ENCODE measurements at regions not wholly inside any gene's neighbourhood (a gene's known extent, or its start where the extent isn't known, plus 50 kb on each side); places are given as distances from the start of the nearest gene placed in this dataset.

DNA sequence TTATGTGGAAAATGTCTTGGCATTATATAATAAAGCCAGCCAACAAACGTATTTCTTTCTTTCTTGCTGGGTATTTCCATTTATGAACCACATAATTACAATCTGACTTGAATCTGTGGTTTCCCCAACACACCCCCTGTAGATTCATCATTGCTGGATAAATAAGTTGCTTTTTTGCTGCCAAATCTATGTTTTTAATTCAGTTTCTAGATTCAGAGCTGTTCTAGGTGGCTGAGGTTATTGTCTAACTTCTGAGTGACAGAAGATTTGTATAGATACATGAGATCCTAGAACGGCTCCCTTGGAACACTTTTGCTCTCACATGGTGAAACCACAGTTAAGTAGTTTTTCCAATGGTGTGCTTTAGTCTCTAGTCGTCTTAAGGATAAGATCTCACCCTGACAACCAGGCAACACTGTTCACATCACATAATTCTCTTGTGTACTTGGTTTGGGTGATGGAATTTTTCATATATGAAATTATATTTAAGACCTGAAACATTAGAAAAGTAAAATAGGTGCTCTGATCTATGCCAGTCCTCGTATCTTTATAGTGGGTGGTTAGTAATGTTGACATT, 239.1 kb downstream of the KLF12 start:
- no peak for DNase-seq (ENCODE audit: low read depth)

DNA sequence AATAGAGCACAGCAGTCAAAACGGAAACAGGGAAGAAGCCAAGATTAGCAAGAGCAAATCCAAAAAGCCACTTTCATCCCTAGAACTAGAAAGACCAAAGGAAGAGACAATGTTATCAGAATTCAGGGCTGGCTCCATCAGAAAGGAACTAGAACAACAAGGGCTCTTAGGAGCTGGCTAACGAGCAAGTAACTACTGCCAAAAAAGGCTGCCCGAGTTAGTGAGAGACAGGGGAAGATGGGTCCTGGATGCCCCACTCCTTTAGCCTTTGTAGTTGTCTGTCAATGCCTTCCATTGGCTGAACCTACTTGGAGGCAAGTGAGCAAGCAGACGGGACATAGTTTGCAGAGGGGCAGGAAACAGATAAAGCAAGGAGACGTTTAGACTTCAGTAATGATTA, 240.4 kb downstream of the KLF12 start:
- no peak for DNase-seq (ENCODE audit: low read depth)

DNA sequence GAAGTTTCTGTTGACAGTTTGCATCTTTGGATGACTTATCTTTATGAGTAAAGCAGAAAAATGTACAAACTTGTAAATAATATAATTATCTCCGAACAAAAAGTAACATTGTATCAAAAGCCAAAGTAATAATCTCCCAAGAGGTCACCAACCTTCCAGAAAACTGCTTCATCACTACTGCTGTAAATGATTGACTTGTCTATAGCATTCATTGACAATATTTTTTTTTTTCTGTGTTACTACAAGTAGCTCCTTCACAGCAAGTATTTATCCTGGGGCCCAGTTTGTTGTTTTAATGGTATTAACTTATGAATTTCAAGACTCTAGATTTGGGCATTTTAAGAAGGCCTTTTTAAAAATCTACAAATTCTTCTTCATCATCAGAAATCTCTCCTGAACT, 242.4 kb downstream of the KLF12 start:
- no peak for DNase-seq (ENCODE audit: low read depth)

DNA sequence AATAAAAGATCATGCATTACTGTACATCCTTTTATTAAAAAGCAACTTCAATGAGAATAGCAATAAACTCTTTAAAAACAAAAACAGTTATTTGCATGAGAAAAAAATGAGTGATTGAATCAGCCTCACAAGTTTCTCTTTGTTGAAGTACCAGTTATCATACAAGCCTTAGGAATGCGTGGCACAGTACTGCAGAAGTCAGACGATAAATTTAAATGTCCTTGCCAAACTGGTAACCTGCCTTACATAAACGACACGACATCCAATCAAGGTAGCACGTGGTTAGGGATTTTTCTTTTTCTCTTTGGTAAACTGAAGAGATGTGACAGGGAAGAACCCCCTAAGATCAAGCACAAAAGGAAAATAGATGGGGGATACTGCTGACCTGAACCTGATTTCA, 251.0 kb downstream of the KLF12 start:
- DNase-seq (ENCODE audit: low read depth), result no peak

DNA sequence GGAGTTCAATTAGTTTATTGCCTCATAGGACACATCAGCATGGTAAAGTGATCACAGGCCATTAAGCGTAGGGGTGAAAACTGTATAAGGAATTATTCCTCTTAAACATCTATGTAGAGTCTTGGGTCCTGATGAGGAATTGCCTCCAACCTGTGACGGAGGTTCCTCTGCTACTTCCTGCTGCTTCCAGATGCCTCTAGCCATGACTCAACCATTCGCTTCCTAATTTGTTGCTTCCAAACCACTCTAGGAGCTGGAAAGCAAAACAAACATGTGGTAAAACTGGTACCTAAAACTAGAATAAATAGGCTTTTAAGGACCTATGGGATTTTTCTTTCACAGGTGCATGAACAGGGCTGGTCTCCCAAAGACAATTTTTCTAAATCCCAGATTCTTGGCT, 253.8 kb downstream of the KLF12 start:
- no peak for DNase-seq (ENCODE audit: low read depth)

DNA sequence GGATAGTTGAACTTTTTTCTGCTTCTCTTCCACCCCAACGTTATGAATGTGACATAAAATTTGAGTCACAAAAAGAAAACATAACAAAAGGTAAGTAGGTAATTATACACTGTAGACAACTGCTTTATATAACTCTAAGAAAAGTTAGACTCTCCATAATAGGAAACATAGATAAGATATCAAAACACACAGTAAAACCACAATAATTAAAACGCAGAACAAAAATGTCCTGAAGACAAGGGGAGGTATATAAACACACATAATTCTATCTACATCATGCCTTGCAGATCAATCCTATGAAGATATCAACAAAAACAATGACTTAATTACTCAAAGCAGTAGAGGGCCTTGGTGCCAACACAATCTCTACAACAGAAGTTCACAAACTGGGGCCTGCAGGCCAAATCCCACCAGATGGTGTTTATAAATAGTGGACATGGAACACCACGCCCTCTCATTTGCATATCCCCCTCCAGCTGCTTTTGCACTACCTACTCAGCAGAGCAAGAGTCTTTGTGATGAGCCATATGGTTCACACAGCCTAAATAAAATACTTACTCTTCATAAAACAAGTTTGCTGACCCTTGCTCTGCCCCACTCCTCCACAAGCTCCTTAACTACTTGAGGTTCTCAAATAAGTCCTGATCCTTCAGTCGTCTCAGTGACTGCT, 254.7 kb downstream of the KLF12 start:
- no peak for DNase-seq (ENCODE audit: low read depth)

DNA sequence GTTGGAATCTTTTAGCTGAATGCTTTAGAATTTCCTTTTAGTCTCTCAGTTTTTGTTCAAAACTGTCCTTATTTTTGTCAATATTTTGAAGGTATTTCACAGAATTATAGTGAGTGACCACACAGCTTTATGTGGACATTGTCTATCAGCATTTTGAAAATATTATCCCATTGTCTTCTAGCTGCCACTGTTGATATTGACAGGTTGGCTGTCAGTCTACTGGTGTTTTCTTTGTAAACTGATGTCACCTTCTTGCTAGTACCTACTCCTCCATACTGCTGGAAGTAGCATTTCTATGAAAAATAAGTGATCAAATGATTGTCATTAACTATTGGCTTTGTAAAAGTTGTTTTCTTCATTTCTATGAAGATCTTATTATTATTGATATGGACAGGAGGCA, 256.8 kb downstream of the KLF12 start:
- no peak for DNase-seq (ENCODE audit: low read depth)

DNA sequence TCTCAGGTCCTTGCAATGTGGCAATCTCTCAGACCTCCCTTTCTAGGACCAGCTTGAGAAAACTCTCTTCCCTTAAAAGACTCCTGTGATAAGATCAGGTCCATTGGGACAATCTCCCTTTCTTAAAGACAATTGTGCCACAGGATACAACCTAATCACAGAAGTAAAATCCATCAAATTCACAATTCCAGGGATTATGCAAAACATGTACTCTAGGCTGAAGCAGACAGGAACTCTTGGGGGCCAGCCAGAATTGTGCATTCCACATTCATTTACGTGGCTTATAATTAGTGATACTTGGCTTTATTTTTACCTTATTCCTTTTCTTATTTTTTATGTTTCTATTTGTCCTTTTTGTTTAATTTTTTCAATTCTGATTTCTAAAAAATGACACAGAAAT, 257.9 kb downstream of the KLF12 start:
- DNase-seq (ENCODE audit: low read depth), result no peak

DNA sequence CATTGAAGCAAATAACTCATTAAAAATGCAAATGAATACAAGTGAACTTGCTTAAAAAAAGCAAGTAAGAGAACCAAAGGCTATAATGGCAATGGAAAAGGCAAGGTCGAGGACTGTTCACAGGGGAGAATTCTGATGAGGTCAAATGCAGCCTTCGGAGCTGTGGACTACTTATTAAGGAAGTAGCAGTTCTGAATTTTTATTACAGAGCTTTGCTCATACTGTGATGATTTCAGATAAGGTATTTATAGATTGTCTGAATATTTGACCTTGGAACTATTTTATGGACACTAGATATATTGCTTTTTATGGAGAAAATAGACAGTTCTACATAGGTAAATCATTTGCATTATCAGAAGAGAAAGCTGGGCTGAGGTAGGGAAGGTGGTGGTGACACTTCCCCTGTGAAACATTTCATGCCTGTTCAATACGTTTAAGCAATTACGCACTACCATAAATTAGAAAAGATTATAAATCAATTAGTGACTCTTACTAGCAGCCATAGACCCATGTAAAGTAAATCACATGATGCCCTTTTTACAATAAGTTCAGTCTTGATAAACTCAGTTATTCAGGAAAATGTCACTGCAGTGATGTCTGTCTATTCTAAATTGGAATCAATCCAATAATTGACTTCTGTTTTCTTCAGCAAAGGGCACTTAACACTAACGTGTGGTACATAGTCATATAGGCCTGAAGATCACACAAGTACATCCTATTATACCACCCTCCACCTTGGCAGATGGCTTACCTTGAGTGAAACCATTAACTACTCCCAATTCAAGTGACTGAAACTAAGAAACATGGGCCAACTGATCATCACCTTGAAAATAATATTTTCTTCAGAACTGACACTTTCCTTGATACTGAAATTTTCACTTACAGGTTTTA, 260.0 kb downstream of the KLF12 start:
- DNase-seq (ENCODE audit: low read depth), result no peak

DNA sequence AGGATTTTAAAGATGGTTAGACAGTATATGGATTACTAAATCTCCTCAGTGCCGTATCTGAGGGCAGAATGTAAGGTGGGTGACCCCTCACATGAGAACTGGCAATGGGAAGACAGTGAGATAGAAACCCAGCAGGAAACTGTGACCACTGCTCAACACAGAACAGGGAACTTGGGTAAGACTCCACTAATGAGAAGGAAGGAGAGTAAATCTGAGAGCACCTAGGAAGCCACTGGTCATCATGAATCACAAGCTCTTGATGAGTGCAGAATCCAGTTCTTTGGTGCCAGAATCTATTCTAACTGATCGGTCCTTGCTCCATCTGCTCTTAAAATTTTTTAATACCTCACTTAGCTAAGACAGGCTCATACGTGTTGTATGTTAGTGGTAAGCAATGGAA, 261.8 kb downstream of the KLF12 start:
- DNase-seq (ENCODE audit: low read depth), result no peak

DNA sequence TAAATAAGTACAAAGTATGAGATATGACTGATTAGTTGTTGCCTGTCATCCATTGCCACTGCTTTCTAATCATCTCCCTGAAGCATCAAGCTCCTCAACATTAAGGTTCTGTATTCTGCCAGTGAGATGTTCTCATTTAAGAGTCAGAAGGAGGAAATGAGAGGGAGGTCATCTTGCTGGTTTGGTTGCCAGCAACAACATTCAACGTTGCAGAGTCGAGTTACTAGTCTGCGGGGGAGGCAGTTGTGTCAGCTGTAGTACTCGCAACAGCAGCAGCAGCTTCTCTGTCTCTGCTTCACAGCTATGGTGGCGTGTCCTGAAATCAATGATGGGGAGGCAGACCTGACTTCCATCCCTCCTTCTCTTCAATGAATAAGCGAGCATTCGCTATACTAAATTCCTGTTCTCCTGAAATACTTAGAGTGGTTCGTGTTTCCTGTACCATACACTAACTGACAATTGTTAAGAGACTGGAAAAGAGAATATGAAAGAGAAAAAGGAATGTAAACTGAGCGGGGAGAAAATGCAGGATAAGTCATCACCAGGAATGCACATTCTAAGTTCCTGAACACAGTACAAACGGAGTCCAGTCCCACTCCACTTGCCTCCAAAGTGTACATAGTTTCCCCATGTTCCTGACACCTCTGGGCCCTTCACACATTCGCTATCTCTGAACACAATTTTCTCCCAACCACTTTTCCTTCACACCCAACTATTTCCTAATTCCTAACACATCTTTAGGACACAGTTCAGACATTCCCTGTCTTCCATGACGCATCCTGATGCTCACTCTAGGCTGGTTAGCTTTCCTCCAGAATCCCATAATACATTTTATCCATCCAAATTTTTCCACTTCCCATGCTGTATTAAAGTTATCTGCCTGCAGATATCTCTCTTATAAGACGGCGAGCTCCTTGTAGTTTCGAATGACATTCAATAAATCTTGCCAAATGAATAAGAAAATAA, 263.0 kb downstream of the KLF12 start:
- DNase-seq (ENCODE audit: low read depth), result no peak

DNA sequence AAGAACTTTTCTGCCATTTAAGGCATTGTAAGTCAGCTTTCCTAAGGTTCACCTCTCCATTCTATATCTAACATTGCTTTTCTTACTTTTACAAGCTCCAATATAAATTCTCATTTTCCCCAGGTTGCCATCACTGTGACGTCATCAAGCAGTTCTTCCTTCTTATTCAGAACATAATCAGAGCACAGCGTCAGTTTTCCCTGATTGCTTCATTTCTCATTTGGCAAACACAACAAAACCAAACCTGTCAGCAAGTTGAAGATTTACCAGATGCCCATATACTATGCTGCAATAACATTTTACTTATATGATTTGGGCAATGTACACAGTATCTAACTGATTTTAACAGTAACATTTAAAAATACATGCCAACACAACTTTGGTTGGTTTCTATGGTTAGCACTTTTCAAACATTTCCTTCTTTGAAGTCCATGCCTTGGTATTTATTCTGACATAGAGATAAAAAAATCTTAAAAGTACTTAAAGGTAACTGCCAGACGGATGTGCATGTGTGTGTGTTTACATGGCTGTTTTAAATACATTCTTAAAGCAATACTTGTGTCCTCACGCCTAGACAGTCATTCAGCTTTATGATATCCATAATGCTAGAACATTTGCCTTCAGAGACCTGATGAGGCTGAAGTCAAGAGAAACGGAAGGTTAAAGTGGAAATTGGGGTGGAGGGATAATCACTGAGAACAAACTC, 264.0 kb downstream of the KLF12 start:
- no peak for DNase-seq (ENCODE audit: low read depth)

DNA sequence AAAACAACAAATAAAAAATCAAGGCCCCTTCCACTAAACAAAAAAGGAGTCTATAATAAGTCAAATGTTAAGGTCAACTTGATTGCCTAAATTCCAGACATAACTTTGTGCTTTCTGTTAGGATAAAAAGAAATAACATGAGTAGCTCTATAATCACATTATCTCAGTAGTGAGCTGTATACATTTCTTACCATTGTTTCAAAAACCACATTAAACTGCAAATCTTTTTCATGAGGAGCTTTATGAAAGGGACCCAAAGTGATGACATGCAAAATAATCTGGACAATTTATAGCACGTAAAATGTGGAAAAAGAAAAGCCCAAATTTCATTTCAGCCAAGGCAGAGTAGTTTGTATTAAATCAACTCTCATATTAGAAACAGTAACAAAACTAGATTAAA, 269.2 kb downstream of the KLF12 start:
- DNase-seq (ENCODE audit: low read depth), result no peak

DNA sequence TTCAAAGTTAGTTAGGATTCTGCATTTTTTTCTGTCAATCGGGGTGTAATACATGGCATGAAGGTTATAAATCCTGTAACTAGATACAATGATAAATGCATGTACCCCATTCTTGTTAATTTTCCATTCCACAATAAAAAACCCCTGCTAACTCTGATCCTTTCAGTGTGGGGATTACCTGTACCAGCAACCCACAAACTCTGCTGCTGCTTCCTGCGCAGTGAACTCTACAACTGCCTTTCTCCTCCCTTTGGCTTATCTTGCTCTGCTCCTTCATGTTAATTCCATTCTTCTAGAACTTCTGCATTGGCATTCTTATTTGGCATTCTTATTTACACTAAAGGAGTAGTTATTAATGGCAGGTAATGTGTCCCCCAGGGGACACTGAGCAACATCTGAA, 273.1 kb downstream of the KLF12 start:
- DNase-seq (ENCODE audit: low read depth), result no peak

DNA sequence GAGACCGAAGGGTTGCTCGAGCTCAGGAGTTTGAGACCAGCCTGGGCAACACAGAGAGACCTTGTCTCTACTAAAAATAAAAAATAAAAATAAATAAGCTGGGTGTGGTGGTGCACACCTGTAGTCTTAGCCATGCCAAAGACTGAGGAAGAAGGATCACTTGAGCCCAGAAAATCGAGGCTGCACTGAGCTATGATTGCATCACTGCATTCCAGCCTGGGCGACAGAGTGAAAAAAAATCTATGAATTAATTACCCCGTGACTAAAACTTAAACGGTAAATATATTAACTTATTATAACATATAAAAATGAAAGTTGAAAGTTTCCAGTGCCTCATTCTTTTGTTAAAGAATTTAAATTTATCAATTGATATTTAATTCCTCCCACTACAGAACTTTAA, 273.7 kb downstream of the KLF12 start:
- DNase-seq (ENCODE audit: low read depth), result no peak

DNA sequence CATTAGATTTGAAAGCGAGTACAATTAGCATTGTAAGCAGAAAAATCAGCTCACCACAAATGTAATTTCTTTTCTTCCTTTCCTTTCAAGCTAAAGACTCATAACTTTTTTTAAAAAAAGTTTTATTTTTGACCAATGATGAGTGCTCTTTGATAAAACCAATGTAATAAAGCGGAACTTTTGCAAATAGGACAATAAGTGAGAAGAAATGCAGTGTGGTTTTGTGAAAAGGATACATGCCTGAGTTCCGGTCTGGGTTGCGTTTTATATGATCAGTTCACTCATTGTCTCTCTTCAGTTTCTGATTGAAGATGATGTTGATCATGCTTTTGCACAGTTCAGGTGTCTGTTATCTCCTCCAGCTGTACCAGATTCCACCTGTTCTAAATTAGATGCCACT, 274.4 kb downstream of the KLF12 start:
- no peak for DNase-seq (ENCODE audit: low read depth)

DNA sequence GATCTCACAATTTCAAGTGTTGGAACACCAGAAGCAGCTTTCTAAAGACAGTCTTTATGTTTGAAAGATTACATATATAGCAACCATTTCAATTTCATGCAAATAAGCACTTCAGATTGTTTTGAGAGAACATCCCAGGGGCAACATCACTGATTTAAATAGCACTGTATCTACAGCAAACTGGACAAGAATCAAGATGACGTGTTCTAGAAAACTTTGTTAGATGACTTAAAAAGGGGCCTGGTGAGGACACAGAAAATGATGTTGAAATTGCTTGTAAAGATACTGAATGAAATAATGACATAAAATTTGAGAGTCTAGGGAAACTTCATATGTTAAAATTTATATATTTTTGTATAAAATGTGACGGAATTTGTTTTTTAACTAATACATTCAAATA, 277.1 kb downstream of the KLF12 start:
- DNase-seq (ENCODE audit: low read depth), result no peak

DNA sequence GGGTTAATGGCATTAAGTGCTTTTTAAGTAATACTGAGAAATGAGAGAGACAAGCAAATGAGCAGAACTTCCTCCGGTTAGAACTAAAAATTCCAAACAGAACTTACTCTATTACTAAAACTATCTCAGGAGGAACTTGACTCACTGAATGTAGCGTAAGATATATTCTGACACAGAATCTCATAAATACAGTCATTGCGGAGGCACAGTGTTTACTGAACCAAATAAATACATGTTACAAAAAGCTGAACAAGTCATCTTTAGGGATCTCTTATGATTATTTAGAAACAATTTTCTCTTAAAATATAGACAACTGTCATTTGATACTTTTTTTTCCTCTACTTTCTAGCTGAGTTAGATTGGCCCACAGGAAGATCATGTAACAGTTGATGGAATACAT, 283.1 kb downstream of the KLF12 start:
- no peak for DNase-seq (ENCODE audit: low read depth)

DNA sequence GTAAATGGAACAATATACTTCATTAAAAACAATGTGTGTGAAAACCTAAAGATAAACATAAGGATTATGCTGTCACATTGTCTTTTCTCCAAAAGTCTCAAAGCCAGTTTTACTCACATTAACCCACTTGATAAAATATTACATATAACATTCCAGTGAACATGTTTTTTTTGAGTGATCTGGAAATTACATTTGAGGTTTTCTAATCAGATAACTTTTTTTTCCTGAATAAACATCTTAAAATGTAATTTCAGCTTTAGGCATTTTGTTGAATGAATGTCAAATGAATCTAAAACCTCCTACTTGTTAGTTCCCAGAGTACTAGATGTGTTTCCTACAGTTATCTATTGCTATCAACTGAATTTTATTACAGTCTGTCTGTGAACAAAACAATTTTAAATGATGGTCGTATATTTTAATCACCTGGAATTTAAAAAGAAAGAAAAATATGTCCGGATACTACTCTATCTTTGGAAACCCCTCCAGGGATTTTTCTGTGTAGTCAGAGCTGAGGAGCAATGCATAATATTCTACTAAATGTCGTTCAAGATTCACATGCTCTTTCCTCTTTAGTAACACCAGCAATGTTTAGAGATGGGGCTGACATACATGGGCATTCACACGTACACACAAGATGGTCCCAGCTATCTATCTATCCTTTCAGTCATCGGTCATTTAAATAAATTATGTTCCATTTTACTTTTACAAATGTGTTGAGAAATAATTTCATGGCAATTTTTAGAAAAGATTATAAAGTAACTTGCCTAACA, 283.9 kb downstream of the KLF12 start:
- DNase-seq (ENCODE audit: low read depth), result no peak

DNA sequence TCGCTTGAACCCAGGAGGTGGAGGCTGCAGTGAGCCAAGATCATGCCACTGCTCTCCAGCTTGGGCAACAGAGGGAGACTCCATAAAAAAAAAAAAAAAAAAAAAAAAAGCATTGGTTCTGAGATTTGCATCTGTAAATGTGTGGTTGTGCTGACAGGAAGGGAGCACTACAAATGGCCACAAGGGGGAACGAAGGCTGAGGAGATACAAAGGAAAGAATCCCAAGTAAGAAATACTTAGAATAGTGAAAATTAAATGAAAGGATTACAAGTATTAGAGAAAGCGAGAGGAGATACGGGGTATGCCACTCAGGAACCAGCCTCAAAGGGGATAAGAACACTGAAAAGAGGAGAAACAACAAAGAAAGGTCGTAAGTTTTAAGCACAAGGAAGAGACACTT, 284.9 kb downstream of the KLF12 start:
- DNase-seq (ENCODE audit: low read depth), result no peak

DNA sequence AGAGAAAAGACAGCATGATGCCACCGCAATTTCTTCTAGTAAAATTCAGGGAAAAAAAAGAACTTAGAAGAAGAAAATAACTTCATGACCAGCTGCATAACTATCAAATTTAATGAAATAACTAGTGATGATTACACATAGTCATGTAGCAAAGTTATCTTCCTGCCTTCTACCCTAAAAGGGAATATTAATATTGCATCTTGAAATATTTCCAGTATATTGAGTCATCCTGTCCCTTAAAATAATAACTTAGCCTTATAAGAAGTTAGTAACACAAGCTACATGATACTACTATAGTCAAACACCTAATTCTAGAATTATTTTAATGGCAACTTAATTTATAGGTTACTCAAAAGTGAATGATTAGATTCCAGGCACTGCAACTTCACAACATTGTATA, 289.2 kb downstream of the KLF12 start:
- DNase-seq (ENCODE audit: low read depth), result no peak
